GM12875 (cell line): ENCODE measurements at regions not wholly inside any gene's neighbourhood (a gene's known extent, or its start where the extent isn't known, plus 50 kb on each side); places are given as distances from the start of the nearest gene placed in this dataset.

ENCODE experiments used
- H3K4me3 ChIP-seq: one replicate; pipeline ENCODE4 v1.5.1; 2011; ENCODE audit warnings: low read depth, low read length, control low read depth
- TF ChIP-seq, protein P1 (sequence below): IDR thresholded peaks from 2 replicates; pipeline ENCODE4 v1.5.1; 2011; ENCODE audit warnings: low read depth, mild to moderate bottlenecking, control low read depth, inconsistent platforms, low read length, moderate library complexity, borderline replicate concordance; ENCODE audit not compliant: insufficient read depth

- H3K4me3 ChIP-seq, result no peak overlapping the region
- TF ChIP-seq, protein P1, sequence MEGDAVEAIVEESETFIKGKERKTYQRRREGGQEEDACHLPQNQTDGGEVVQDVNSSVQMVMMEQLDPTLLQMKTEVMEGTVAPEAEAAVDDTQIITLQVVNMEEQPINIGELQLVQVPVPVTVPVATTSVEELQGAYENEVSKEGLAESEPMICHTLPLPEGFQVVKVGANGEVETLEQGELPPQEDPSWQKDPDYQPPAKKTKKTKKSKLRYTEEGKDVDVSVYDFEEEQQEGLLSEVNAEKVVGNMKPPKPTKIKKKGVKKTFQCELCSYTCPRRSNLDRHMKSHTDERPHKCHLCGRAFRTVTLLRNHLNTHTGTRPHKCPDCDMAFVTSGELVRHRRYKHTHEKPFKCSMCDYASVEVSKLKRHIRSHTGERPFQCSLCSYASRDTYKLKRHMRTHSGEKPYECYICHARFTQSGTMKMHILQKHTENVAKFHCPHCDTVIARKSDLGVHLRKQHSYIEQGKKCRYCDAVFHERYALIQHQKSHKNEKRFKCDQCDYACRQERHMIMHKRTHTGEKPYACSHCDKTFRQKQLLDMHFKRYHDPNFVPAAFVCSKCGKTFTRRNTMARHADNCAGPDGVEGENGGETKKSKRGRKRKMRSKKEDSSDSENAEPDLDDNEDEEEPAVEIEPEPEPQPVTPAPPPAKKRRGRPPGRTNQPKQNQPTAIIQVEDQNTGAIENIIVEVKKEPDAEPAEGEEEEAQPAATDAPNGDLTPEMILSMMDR, result no peak
These were observed 171.4 kb downstream of the PHETA1 start for GRCh38 chr12:111197376-111197944.

DNA sequence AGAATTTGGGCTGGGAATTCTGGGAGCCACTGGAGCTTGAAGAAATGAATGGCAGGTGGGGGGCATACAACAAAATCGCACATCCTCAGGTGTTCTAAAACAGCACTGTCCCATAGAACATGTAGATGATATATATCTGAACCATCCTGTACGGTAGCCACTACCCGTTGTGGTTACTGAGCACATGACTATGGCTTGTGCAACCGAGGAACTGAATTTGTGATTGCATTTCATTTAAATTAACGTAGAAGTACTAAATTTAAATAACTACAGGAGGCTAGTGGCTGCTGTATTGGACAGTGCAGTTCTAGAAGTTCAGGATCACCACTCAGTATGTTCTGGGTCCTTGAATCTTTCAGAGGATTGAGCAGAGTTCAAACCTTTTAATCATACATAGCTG lies 172.4 kb downstream of the PHETA1 start:
- H3K4me3 ChIP-seq, result no peak overlapping the region

GRCh38 chr12:111195316-111195715 lies 173.6 kb downstream of the PHETA1 start:
- H3K4me3 ChIP-seq, result no peak overlapping the region
- TF ChIP-seq, protein P1, result no peak

More for the DNA sequence above, 172.4 kb downstream of the PHETA1 start:
- TF ChIP-seq, protein P1, result no peak

- no peak overlapping the region for H3K4me3 ChIP-seq
- TF ChIP-seq, protein P1, result no peak
These were observed 174.2 kb downstream of the PHETA1 start for GRCh38 chr12:111194703-111195051.

- no peak overlapping the region for H3K4me3 ChIP-seq
- TF ChIP-seq, protein P1, result no peak
These were observed 174.8 kb downstream of the PHETA1 start for GRCh38 chr12:111193977-111194702.

DNA sequence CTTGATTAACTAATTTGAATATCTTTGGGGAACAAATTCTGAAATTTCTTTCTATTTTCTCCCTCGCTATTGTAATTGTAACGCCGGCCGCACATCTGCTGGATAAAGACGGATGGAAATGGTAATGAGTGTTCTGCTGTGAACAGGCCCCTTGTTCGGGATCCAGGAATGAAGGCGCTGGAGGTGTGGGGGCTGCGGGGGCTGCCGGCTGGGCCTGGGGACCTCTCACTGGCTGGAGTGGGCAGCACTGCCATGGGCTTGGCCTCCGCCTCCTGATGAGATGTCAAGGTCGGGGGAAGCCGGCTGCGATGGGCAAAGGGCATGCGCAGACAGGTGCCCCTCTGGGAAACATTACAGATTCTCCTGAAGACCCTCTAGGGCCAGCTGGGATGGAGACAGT lies 175.4 kb downstream of the PHETA1 start:
- H3K4me3 ChIP-seq, result no peak overlapping the region
- TF ChIP-seq, protein P1, result no peak

- TF ChIP-seq, protein P1, result no peak
- no peak overlapping the region for H3K4me3 ChIP-seq
These were observed 175.8 kb downstream of the PHETA1 start for GRCh38 chr12:111193067-111193466.
